HCT116 (cell line): ENCODE measurements at regions not wholly inside any gene's neighbourhood (a gene's known extent, or its start where the extent isn't known, plus 50 kb on each side); places are given as distances from the start of the nearest gene placed in this dataset.

Experiments used
- ATAC-seq: fragments of 200-7000 bp; cut with Tn5 transposase; 2 replicates; pipeline ENCODE4 v1.9.1; 2020; ENCODE audit warnings: mild to moderate bottlenecking, moderate library complexity
- BruUV-seq: library from RNA; stranded (reverse); fragments of 400-500 nt; replicated peaks from 2 replicates; lab custom pipeline; 2021; lab: Mats Ljungman, UMichigan
- CTCF ChIA-PET: fragments of 300-600 bp; sonication (Branson Sonifier 250); formaldehyde crosslinking; loops from one replicate; lab custom pipeline; 2021; ENCODE audit warnings: antibody characterized with exemption; lab: Charles Lee
- POLR2A ChIA-PET: fragments of 300-600, 350-600 bp; sonication (Branson Sonifier 250); formaldehyde crosslinking; loops from one replicate; lab custom pipeline; 2021; ENCODE audit warnings: antibody characterized with exemption; lab: Charles Lee
- RAD21 ChIA-PET, 2 experiments: fragments of 300-600 bp; sonication (Branson Sonifier 250); formaldehyde crosslinking; loops; one replicate each; lab custom pipeline; 2023; ENCODE audit warnings: low total read pairs in 2 of 2; ENCODE audit not compliant: uncharacterized antibody in 2 of 2, unreplicated experiment in 2 of 2, low non-redundant PET in 1 of 2; lab: Charles Lee
- DNase-seq: peaks from one replicate; pipeline ENCODE4 v3.0.0-alpha.2; 2010; ENCODE audit warnings: low read depth, low spot score
- H2AFZ ChIP-seq: fragments of 200-600 bp; shearing (Covaris generic), sonication (generic); 2 replicates; pipeline ENCODE4 v1.6.1; 2017; ENCODE audit warnings: low read depth, mixed run types, mixed read lengths, antibody characterized with exemption, low read length; ENCODE audit not compliant: poor library complexity, severe bottlenecking
- H3K27ac ChIP-seq: 2 replicates; pipeline ENCODE4 v1.5.1; 2012; ENCODE audit warnings: low read depth, low read length
- H3K27me3 ChIP-seq: fragments of 200-600 bp; sonication (generic); 2 replicates; pipeline ENCODE4 v1.6.1; 2016; ENCODE audit warnings: mixed run types, low read length, mixed read lengths; ENCODE audit not compliant: insufficient read depth
- H3K36me3 ChIP-seq, 2 experiments: fragments of 200-500 bp in 1 of 2; fragments of 200-600 bp in 1 of 2; sonication (Bioruptor generic) in 1 of 2; sonication (generic) in 1 of 2; 2 replicates each; pipeline versions ENCODE4 v1.5.1 to v1.6.1; 2014 to 2016; ENCODE audit warnings: low read length in 2 of 2, inconsistent platforms in 1 of 2, mixed read lengths in 1 of 2, mixed run types in 1 of 2; ENCODE audit not compliant: insufficient read depth in 2 of 2, control insufficient read depth in 1 of 2
- H3K4me1 ChIP-seq, 2 experiments: fragments of 200-600 bp in 1 of 2; sonication (generic) in 1 of 2; 2 replicates each; pipeline versions ENCODE4 v1.5.1 to v1.6.1; 2012 to 2017; ENCODE audit warnings: low read length in 2 of 2, inconsistent platforms in 1 of 2, mild to moderate bottlenecking in 1 of 2, mixed read lengths in 1 of 2, mixed run types in 1 of 2, moderate library complexity in 1 of 2; ENCODE audit not compliant: insufficient read depth in 2 of 2, control insufficient read depth in 1 of 2
- H3K4me2 ChIP-seq: fragments of 200-600 bp; sonication (generic); 2 replicates; pipeline ENCODE4 v1.6.1; 2017; ENCODE audit warnings: mixed run types, low read length, mixed read lengths
- H3K4me3 ChIP-seq, 2 experiments: fragments of 200-600 bp in 1 of 2; sonication (generic) in 1 of 2; replicated peaks in 1 of 2; 2 replicates each; pipeline ENCODE4 v1.5.1; 2011 to 2016; ENCODE audit warnings: low read length in 2 of 2, control low read depth in 1 of 2, low read depth in 1 of 2, mild to moderate bottlenecking in 1 of 2, mixed read lengths in 1 of 2, mixed run types in 1 of 2
- H3K79me2 ChIP-seq: fragments of 200-600 bp; sonication (generic); 2 replicates; pipeline ENCODE4 v1.6.1; 2017; ENCODE audit warnings: mild to moderate bottlenecking, mixed run types, low read length, moderate library complexity, mixed read lengths; ENCODE audit not compliant: insufficient read depth
- H3K9ac ChIP-seq: fragments of 200-600 bp; sonication (generic); 2 replicates; pipeline ENCODE4 v1.6.1; 2016; ENCODE audit warnings: low read length, mixed read lengths
- H3K9me2 ChIP-seq: fragments of 200-600 bp; sonication (generic), shearing (Covaris generic); 2 replicates; pipeline ENCODE4 v1.6.1; 2017; ENCODE audit warnings: mixed run types, mild to moderate bottlenecking, moderate library complexity; ENCODE audit not compliant: insufficient read depth
- H3K9me3 ChIP-seq, 2 experiments: fragments of 200-500 bp in 1 of 2; fragments of 200-600 bp in 1 of 2; sonication (Bioruptor generic) in 1 of 2; sonication (generic) in 1 of 2; 2 replicates each; pipeline ENCODE4 v1.6.1; 2014 to 2017; ENCODE audit warnings: low read length in 2 of 2, mixed read lengths in 2 of 2, inconsistent platforms in 1 of 2, low read depth in 1 of 2, mild to moderate bottlenecking in 1 of 2, mixed run types in 1 of 2, moderate library complexity in 1 of 2; ENCODE audit not compliant: control insufficient read depth in 1 of 2, insufficient read depth in 1 of 2
- H4K20me1 ChIP-seq: fragments of 200-600 bp; sonication (generic), shearing (Covaris generic); 2 replicates; pipeline ENCODE4 v1.6.1; 2017; ENCODE audit warnings: mixed run types, mild to moderate bottlenecking, moderate library complexity; ENCODE audit not compliant: insufficient read depth
- CTCF ChIP-seq, 3 experiments: fragments of 200-600 bp in 1 of 3; sonication (generic) in 1 of 3; IDR thresholded peaks in 2 of 3; conservative IDR thresholded peaks in 1 of 3; 2 replicates each; pipeline ENCODE4 v1.5.1; 2012 to 2017; ENCODE audit warnings: low read depth in 2 of 3, low read length in 2 of 3, antibody characterized with exemption in 1 of 3, borderline replicate concordance in 1 of 3, control low read depth in 1 of 3, mild to moderate bottlenecking in 1 of 3, mixed read lengths in 1 of 3, mixed run types in 1 of 3, moderate library complexity in 1 of 3; ENCODE audit not compliant: insufficient read depth in 1 of 3
- EGR1 ChIP-seq: IDR thresholded peaks from 2 replicates; pipeline ENCODE4 v1.6.1; 2012; ENCODE audit warnings: low read depth
- EZH2 ChIP-seq: fragments of 200-600 bp; sonication (generic); IDR thresholded peaks from 2 replicates; pipeline ENCODE4 v1.6.1; 2017; ENCODE audit warnings: antibody characterized with exemption, mixed run types
- FOSL1 ChIP-seq: IDR thresholded peaks from 2 replicates; pipeline ENCODE4 v1.6.1; 2012; ENCODE audit warnings: low read depth
- JUND ChIP-seq: IDR thresholded peaks from 2 replicates; pipeline ENCODE4 v1.6.1; 2012
- MAX ChIP-seq: IDR thresholded peaks from 2 replicates; pipeline ENCODE4 v1.6.1; 2012
- POLR2A ChIP-seq: IDR thresholded peaks from 2 replicates; pipeline ENCODE4 v1.7.0; 2011; ENCODE audit warnings: borderline replicate concordance; ENCODE audit not compliant: insufficient read depth, insufficient read length; ENCODE audit errors: extremely low read depth
- POLR2AphosphoS5 ChIP-seq: IDR thresholded peaks from 2 replicates; pipeline ENCODE4 v1.6.1; 2011; ENCODE audit warnings: mild to moderate bottlenecking, low read depth, low read length, moderate library complexity
- REST ChIP-seq: IDR thresholded peaks from 2 replicates; pipeline ENCODE4 v1.6.1; 2012; ENCODE audit warnings: low read depth
- SIN3A ChIP-seq: IDR thresholded peaks from 2 replicates; pipeline ENCODE4 v1.6.1; 2012; ENCODE audit warnings: low read depth
- YY1 ChIP-seq: IDR thresholded peaks from 2 replicates; pipeline ENCODE4 v1.6.1; 2011; ENCODE audit warnings: low read length, low read depth, moderate library complexity, mild to moderate bottlenecking; ENCODE audit not compliant: insufficient replicate concordance; ENCODE audit errors: extremely low read depth
- ZBTB33 ChIP-seq: IDR thresholded peaks from 2 replicates; pipeline ENCODE4 v1.6.1; 2011; ENCODE audit warnings: mild to moderate bottlenecking, low read length, moderate library complexity; ENCODE audit not compliant: insufficient replicate concordance; ENCODE audit errors: extremely low read depth
- intact Hi-C: fragments of 100-400 bp; cut with micrococcal nuclease; formaldehyde crosslinking; loops from 2 replicates; pipeline ENCODE4 v1.10.0; 2022

- CTCF ChIA-PET: no interaction called here
- Histone ChIP-seq H3K9me3 (no peaks in the 10 kb centered on the region), H3K4me3 (no peak overlapping the region), H3K4me1 (no peaks in the 10 kb centered on the region), H4K20me1 (no peaks in the 10 kb centered on the region), H3K27me3 (peaks cover 11% of the 10 kb centered on the region), H3K4me2 (no peak overlapping the region), H3K9me2 (no peaks in the 10 kb centered on the region)
- BruUV-seq: no TSS peak
- intact Hi-C loops: no loop called here
- no peak for DNase-seq
- no peak for ATAC-seq
- TF ChIP-seq MAX (no peak), ZBTB33 (no peak), SIN3A (no peak), YY1 (no peak), EGR1 (no peak), EZH2 (no peak), REST (no peak), FOSL1 (no peak), POLR2A (no peak), CTCF (IDR thresholded peaks at IDR 0.05 in 2 of 3, conservative IDR thresholded peaks at IDR 0.05 in 1 of 3; ENCODE audit: borderline replicate concordance in 1 of 3, insufficient read depth in 1 of 3, low read depth in 2 of 3, low read length in 2 of 3) (no peak), JUND (no peak), POLR2AphosphoS5 (no peak)
- TF ChIP-seq, all 23 proteins: peak for 0
- ChIA-PET RAD21 (no interaction called here), POLR2A (no interaction called here)
- H3K27ac ChIP-seq: no peak overlapping the region
- no peak overlapping the region for H3K9ac ChIP-seq
- H3K79me2 ChIP-seq: no peaks in the 10 kb centered on the region
- H2AFZ ChIP-seq: no peak overlapping the region
- no peaks in the 10 kb centered on the region for H3K36me3 ChIP-seq
These were observed 67.2 kb upstream of the DEFB112 start for GRCh38 chr6:50116797-50117542.
